ENCODE measurements at regions not wholly inside any gene's neighbourhood (a gene's known extent, or its start where the extent isn't known, plus 50 kb on each side); places are given as distances from the start of the nearest gene placed in this dataset.

DNA sequence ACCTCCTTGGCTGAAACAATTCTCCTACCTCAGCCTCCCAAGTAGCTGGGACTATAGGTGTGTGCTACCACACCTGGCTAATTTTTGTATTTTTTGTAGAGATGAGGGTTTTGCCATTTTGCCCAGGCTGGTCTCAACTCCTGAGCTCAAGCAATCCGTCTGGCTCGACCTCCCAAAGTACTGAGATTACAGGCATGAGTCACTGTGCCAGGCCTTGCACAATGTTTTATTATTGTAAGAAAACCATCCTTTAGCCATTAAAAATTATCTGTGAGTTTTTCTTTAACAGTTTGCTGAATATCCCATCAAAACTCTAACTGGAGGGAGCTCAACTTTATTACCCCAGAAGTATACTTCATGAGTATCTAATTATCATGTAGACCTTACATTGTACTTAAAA, 900.3 kb downstream of the PCDH7 start:
- no peak overlapping the region for H3K4me3 ChIP-seq (ENCODE audit: low read depth, low read length)
- TF ChIP-seq, protein P1, sequence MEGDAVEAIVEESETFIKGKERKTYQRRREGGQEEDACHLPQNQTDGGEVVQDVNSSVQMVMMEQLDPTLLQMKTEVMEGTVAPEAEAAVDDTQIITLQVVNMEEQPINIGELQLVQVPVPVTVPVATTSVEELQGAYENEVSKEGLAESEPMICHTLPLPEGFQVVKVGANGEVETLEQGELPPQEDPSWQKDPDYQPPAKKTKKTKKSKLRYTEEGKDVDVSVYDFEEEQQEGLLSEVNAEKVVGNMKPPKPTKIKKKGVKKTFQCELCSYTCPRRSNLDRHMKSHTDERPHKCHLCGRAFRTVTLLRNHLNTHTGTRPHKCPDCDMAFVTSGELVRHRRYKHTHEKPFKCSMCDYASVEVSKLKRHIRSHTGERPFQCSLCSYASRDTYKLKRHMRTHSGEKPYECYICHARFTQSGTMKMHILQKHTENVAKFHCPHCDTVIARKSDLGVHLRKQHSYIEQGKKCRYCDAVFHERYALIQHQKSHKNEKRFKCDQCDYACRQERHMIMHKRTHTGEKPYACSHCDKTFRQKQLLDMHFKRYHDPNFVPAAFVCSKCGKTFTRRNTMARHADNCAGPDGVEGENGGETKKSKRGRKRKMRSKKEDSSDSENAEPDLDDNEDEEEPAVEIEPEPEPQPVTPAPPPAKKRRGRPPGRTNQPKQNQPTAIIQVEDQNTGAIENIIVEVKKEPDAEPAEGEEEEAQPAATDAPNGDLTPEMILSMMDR (IDR thresholded peaks at IDR 0.05; ENCODE audit: control insufficient read depth, extremely low read depth, insufficient read depth) = no peak
- no peak for DNase-seq (ENCODE audit: low read depth)

DNA sequence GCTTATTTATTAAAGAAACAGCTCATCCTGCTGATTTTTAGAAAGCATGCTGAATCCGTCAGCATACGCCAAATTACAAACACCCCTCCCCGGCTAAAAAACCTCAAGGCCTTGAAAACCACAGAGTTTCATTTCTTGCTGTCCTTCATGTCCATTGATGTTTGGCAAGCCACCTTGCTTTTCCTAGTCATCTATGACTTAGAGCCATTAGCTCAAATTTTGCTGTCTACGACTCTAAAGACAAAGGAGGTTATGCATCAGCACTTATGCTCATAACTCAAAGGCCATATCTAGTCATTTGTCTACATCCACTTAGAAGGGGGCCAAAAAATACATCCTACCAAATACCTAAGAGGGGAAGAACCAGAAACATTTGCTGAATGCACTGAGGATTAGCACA, 925.1 kb downstream of the PCDH7 start:
- no peak for DNase-seq (ENCODE audit: low read depth)
- TF ChIP-seq, protein P1 (IDR thresholded peaks at IDR 0.05; ENCODE audit: control insufficient read depth, extremely low read depth, insufficient read depth) = no peak
- H3K4me3 ChIP-seq (ENCODE audit: low read depth, low read length) = no peak overlapping the region

DNA sequence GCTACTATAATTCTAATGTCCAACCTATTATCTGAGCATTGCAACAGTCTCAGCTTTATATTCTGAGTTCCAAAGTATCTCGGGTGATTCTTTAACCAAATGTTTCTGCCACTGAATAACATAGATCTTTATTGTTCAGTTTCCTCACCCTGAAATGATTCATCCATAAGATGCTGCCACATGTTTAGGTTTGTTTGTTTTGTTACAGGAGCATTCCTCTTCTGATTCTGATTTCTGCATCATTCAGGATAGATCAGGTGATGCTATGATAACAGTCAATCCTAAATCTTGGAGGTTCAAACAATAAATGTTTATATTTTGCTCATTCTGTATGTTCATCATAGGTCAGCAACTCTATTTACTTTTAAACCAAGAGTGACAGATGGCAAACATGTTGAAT, 927.6 kb downstream of the PCDH7 start:
- TF ChIP-seq, protein P1 (IDR thresholded peaks at IDR 0.05; ENCODE audit: control insufficient read depth, extremely low read depth, insufficient read depth) = no peak
- DNase-seq (ENCODE audit: low read depth) = no peak
- no peak overlapping the region for H3K4me3 ChIP-seq (ENCODE audit: low read depth, low read length)

DNA sequence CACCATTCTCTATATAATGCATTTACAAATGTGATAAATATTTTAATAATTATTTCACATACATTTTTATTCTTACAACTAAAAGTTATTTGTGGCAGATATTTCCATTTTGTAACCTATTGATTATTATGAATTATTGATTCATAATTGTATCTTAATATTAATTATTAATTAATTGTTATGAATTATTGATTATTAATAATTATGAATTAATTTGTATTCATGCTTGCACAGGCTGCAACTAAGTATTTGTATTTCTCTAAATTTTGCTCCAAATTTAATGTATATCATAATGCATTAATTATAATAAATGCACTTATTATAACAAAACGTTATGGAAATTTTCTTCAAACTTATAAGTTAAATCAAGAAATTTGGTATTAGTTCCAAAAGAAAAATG, 929.7 kb downstream of the PCDH7 start:
- DNase-seq (ENCODE audit: low read depth) = no peak
- TF ChIP-seq, protein P1 (IDR thresholded peaks at IDR 0.05; ENCODE audit: control insufficient read depth, extremely low read depth, insufficient read depth) = no peak
- H3K4me3 ChIP-seq (ENCODE audit: low read depth, low read length) = no peak overlapping the region

DNA sequence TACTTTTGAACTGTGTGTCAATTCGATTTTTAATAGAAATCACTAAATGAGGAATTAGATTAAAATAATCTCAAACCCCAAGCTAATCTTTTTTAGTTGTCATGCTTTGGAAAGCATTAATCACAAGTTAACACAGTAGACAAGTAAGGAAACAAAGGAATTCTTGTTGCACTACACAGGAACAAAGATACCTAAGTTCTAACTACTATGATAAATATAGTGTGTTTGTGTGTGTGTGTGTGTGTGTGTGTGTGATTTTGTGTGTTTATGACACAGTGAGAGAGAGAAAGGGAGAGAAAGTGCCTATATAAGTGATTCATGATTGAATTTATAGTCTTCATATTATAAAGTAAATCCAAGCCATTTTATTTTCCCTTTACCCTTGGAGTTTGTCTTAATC, 931.4 kb downstream of the PCDH7 start:
- no peak overlapping the region for H3K4me3 ChIP-seq (ENCODE audit: low read depth, low read length)
- TF ChIP-seq, protein P1 (IDR thresholded peaks at IDR 0.05; ENCODE audit: control insufficient read depth, extremely low read depth, insufficient read depth) = no peak
- DNase-seq (ENCODE audit: low read depth) = no peak

DNA sequence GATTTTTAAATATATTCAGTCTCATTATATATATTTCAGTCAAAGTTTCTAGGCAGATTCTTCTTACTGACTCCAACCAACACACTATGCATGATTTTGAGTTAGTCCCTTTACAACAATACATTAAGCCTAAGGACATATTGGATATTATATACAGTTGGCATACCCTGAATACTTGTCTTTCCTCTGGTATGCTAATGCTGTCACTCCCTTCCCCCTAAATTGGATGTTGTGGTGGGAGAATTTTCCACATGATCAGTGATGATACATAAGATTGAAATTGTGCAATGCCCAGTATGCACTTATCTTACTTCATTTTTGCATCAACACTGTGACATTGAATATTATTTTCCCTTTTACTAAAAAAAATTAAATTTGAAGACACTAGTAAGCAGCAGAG, 935.2 kb downstream of the PCDH7 start:
- TF ChIP-seq, protein P1 (IDR thresholded peaks at IDR 0.05; ENCODE audit: control insufficient read depth, extremely low read depth, insufficient read depth) = no peak
- no peak for DNase-seq (ENCODE audit: low read depth)

DNA sequence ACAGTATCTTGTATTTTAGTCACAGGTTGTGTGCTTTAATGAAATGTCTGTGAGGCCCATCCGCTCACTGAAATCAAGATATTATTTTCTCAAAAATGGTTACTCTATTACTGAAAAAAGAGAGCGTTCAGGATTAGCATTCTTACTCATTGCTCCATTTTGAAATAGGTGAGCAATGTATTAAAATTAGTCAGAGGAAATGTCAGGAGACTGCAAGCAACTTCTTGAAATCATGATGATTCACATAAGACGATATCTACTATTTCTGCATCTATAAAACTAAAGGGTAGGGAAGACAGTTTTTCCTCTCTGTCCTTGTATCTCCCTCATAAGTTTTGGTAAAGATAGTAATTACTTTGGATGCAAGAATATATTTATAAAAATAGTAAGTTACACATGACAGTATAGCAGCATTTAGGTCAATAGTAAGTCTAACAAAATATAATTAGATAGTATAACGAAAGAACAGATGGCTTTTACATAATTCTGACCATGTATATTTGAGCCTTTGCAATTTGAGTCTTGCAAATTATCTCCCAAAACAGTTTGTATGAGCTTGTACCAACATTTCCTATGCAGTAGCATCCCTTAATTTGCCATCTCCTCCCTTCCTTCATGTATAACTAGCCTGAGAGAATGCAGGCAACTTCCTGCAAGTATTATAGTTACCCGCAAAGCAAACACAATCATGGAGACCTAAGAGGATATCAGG, 937.8 kb downstream of the PCDH7 start:
- TF ChIP-seq, protein P1 (IDR thresholded peaks at IDR 0.05; ENCODE audit: control insufficient read depth, extremely low read depth, insufficient read depth) = no peak
- no peak overlapping the region for H3K4me3 ChIP-seq (ENCODE audit: low read depth, low read length)
- no peak for DNase-seq (ENCODE audit: low read depth)

More for the DNA sequence above, 935.2 kb downstream of the PCDH7 start:
- no peak overlapping the region for H3K4me3 ChIP-seq (ENCODE audit: low read depth, low read length)

All from LNCaP clone FGC (cell line).